ENCODE measurements at regions not wholly inside any gene's neighbourhood (a gene's known extent, or its start where the extent isn't known, plus 50 kb on each side); places are given as distances from the start of the nearest gene placed in this dataset.

DNA sequence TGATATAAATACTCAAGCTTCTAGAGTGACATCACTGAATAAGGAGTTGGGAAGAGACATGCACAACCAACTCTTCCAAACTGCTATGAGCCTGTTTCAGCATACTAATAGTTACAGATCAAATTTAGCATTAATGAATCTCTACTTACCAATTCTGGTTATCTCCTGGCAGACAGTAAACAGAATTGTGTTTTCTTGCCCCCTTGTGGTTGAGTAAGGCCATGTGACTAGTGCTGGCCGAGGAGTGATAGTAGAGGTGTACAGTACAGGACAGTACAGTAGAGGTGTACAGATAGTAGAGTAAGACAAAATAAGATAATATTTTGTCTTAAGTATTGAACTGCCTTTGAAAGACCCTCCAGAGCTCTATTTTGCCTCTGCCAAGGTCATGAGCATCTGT, 681.4 kb downstream of the GABRG1 start:
- no peak overlapping the region for H2AFZ ChIP-seq (ENCODE audit: low read depth, low read length)
- BruUV-seq (replicated peaks): no TSS peak
- no peak overlapping the region for H3K9ac ChIP-seq (replicated peaks; ENCODE audit: extremely low read depth, insufficient read depth, low read length)
- H3K79me2 ChIP-seq (ENCODE audit: control insufficient read depth, insufficient read depth, low read length): no peaks in the 10 kb centered on the region
- DNase-seq (ENCODE audit: low read depth, low spot score) (no peak), FAIRE-seq (no peak)
- H3K4me1 ChIP-seq (ENCODE audit: control insufficient read depth, extremely low read depth, insufficient read depth, low read length): no peaks in the 10 kb centered on the region
- TF ChIP-seq GATA2 (IDR thresholded peaks at IDR 0.05; ENCODE audit: insufficient read depth, insufficient read length, low read depth, low read length) (no peak), JUN (IDR thresholded peaks at IDR 0.05; ENCODE audit: borderline replicate concordance, insufficient read depth, insufficient read length, low read depth) (no peak), POLR2A (IDR thresholded peaks at IDR 0.05; ENCODE audit: low read depth, low read length) (no peak), MYC (IDR thresholded peaks at IDR 0.05; ENCODE audit: low read depth, low read length) (no peak), POLR2AphosphoS5 (IDR thresholded peaks at IDR 0.05; ENCODE audit: insufficient read depth, low read depth, low read length) (no peak)
- TF ChIP-seq, protein P1, sequence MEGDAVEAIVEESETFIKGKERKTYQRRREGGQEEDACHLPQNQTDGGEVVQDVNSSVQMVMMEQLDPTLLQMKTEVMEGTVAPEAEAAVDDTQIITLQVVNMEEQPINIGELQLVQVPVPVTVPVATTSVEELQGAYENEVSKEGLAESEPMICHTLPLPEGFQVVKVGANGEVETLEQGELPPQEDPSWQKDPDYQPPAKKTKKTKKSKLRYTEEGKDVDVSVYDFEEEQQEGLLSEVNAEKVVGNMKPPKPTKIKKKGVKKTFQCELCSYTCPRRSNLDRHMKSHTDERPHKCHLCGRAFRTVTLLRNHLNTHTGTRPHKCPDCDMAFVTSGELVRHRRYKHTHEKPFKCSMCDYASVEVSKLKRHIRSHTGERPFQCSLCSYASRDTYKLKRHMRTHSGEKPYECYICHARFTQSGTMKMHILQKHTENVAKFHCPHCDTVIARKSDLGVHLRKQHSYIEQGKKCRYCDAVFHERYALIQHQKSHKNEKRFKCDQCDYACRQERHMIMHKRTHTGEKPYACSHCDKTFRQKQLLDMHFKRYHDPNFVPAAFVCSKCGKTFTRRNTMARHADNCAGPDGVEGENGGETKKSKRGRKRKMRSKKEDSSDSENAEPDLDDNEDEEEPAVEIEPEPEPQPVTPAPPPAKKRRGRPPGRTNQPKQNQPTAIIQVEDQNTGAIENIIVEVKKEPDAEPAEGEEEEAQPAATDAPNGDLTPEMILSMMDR (IDR thresholded peaks at IDR 0.05; ENCODE audit: extremely low read depth in 1 of 2, insufficient read depth in 1 of 2, low read depth in 1 of 2, low read length in 2 of 2): no peak
- no peak overlapping the region for H3K4me2 ChIP-seq (ENCODE audit: insufficient read depth, low read length)
- intact Hi-C loops (cut with micrococcal nuclease): no loop called here
- H3K27ac ChIP-seq (ENCODE audit: insufficient read depth, low read depth, low read length): no peak overlapping the region
- H3K36me3 ChIP-seq (ENCODE audit: control insufficient read depth in 2 of 2, extremely low read depth in 1 of 2, insufficient read depth in 2 of 2, low read length in 2 of 2): no peaks in the 10 kb centered on the region
- ChIA-PET CTCF (no interaction called here), POLR2A (no interaction called here)
- no peaks in the 10 kb centered on the region for H4K20me1 ChIP-seq (replicated peaks; ENCODE audit: control insufficient read depth, extremely low read depth, insufficient read depth, low read length)
- no peaks in the 10 kb centered on the region for H3K27me3 ChIP-seq (ENCODE audit: control insufficient read depth in 2 of 2, insufficient read depth in 2 of 2, low read length in 2 of 2)
- dilution Hi-C loops (cut with MboI; ENCODE audit: extremely low pct_ligation_motif_present, low sequenced_read_pairs): no loop called here
- no peak overlapping the region for H3K4me3 ChIP-seq (replicated peaks in 1 of 3; ENCODE audit: insufficient read depth in 1 of 3, low read depth in 1 of 3, low read length in 3 of 3)
- no peaks in the 10 kb centered on the region for H3K9me1 ChIP-seq (replicated peaks; ENCODE audit: control insufficient read depth, extremely low read depth, insufficient read depth, low read length)
- no peaks in the 10 kb centered on the region for H3K9me3 ChIP-seq (replicated peaks; ENCODE audit: control insufficient read depth, insufficient read depth, low read length)

DNA sequence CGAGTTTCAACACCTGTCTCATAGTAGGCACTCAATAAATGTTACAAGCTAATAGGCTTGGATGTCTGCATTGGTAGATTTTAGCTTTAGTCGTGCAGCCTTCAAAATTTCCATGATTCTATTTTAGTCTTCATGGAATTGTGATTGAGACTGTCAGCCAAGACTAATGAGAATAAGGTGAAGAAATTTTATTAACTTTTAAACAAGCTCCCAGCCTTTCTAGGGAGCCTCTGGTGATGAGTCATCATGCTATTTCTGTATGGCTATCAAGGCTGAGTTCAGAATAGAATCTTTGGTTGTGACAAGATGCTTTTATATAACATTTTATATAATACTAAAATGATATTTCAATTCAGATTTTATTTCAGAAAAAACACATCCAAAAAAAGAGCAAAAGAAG, 685.8 kb downstream of the GABRG1 start:
- H3K27ac ChIP-seq (ENCODE audit: insufficient read depth, low read depth, low read length): no peak overlapping the region
- H3K9me1 ChIP-seq (replicated peaks; ENCODE audit: control insufficient read depth, extremely low read depth, insufficient read depth, low read length): no peaks in the 10 kb centered on the region
- no peaks in the 10 kb centered on the region for H3K36me3 ChIP-seq (ENCODE audit: control insufficient read depth in 2 of 2, extremely low read depth in 1 of 2, insufficient read depth in 2 of 2, low read length in 2 of 2)
- DNase-seq (ENCODE audit: low read depth, low spot score): no peak
- dilution Hi-C loops (cut with MboI; ENCODE audit: extremely low pct_ligation_motif_present, low sequenced_read_pairs) (no loop called here), intact Hi-C loops (cut with micrococcal nuclease) (no loop called here)
- no peak overlapping the region for H2AFZ ChIP-seq (ENCODE audit: low read depth, low read length)
- H3K27me3 ChIP-seq (ENCODE audit: control insufficient read depth in 2 of 2, insufficient read depth in 2 of 2, low read length in 2 of 2): no peaks in the 10 kb centered on the region
- CTCF ChIA-PET: no interaction called here
- POLR2A ChIA-PET: no interaction called here
- no peaks in the 10 kb centered on the region for H3K4me1 ChIP-seq (ENCODE audit: control insufficient read depth, extremely low read depth, insufficient read depth, low read length)
- no peak overlapping the region for H3K9ac ChIP-seq (replicated peaks; ENCODE audit: extremely low read depth, insufficient read depth, low read length)
- no peak overlapping the region for H3K4me3 ChIP-seq (replicated peaks in 1 of 3; ENCODE audit: insufficient read depth in 1 of 3, low read depth in 1 of 3, low read length in 3 of 3)
- BruUV-seq (replicated peaks): no TSS peak
- no peaks in the 10 kb centered on the region for H3K79me2 ChIP-seq (ENCODE audit: control insufficient read depth, insufficient read depth, low read length)
- no peaks in the 10 kb centered on the region for H3K9me3 ChIP-seq (replicated peaks; ENCODE audit: control insufficient read depth, insufficient read depth, low read length)
- TF ChIP-seq, protein P2, sequence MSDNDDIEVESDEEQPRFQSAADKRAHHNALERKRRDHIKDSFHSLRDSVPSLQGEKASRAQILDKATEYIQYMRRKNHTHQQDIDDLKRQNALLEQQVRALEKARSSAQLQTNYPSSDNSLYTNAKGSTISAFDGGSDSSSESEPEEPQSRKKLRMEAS (IDR thresholded peaks at IDR 0.05; ENCODE audit: insufficient read depth, insufficient read length): no peak
- TF ChIP-seq POLR2A (IDR thresholded peaks at IDR 0.05; ENCODE audit: low read depth, low read length) (no peak), EZH2 (IDR thresholded peaks at IDR 0.05; ENCODE audit: borderline replicate concordance, low read depth, low read length, severe bottlenecking) (no peak), MYC (IDR thresholded peaks at IDR 0.05; ENCODE audit: low read depth, low read length) (no peak), FOS (IDR thresholded peaks at IDR 0.05; ENCODE audit: borderline replicate concordance, insufficient read depth, low read length) (no peak), POLR2AphosphoS5 (IDR thresholded peaks at IDR 0.05; ENCODE audit: insufficient read depth, low read depth, low read length) (no peak), GATA2 (IDR thresholded peaks at IDR 0.05; ENCODE audit: insufficient read depth, insufficient read length, low read depth, low read length) (no peak), JUN (IDR thresholded peaks at IDR 0.05; ENCODE audit: borderline replicate concordance, insufficient read depth, insufficient read length, low read depth) (no peak)
- TF ChIP-seq, protein P1 (IDR thresholded peaks at IDR 0.05; ENCODE audit: extremely low read depth in 1 of 2, insufficient read depth in 1 of 2, low read depth in 1 of 2, low read length in 2 of 2): no peak
- FAIRE-seq: no peak
- H4K20me1 ChIP-seq (replicated peaks; ENCODE audit: control insufficient read depth, extremely low read depth, insufficient read depth, low read length): no peaks in the 10 kb centered on the region
- no peak overlapping the region for H3K4me2 ChIP-seq (ENCODE audit: insufficient read depth, low read length)

All from endothelial cell of umbilical vein (primary cell).